ENCODE measurements at regions not wholly inside any gene's neighbourhood (a gene's known extent, or its start where the extent isn't known, plus 50 kb on each side); places are given as distances from the start of the nearest gene placed in this dataset.

GRCh38 chr10:83037653-83038052 lies 1101.7 kb upstream of the GHITM start:
- DNase-seq: no peak

- DNase-seq: no peak
Measured at GRCh38 chr10:83038631-83039030, 1100.7 kb upstream of the GHITM start.

GRCh38 chr10:83045731-83046130 lies 1093.6 kb upstream of the GHITM start:
- no peak for DNase-seq

- no peak for DNase-seq
Measured at GRCh38 chr10:83050815-83051214, 1088.5 kb upstream of the GHITM start.

GRCh38 chr10:83062871-83063270 lies 1076.4 kb upstream of the GHITM start:
- DNase-seq: no peak

- DNase-seq: no peak
Measured at GRCh38 chr10:83073472-83073871, 1065.8 kb upstream of the GHITM start.

- DNase-seq: no peak
Measured at GRCh38 chr10:83075016-83075814, 1064.1 kb upstream of the GHITM start.

GRCh38 chr10:83075815-83076355 lies 1063.4 kb upstream of the GHITM start:
- DNase-seq: no peak

GRCh38 chr10:83076443-83076842 lies 1062.9 kb upstream of the GHITM start:
- DNase-seq: no peak

- no peak for DNase-seq
Measured at GRCh38 chr10:83078160-83078559, 1061.1 kb upstream of the GHITM start.

- DNase-seq: no peak
Measured at GRCh38 chr10:83078645-83079044, 1060.7 kb upstream of the GHITM start.

- no peak for DNase-seq
Measured at GRCh38 chr10:83083831-83084230, 1055.5 kb upstream of the GHITM start.

- no peak for DNase-seq
Measured at GRCh38 chr10:83089335-83089734, 1050.0 kb upstream of the GHITM start.

- DNase-seq: no peak
Measured at GRCh38 chr10:83104616-83105015, 1034.7 kb upstream of the GHITM start.

- DNase-seq: no peak
Measured at GRCh38 chr10:83108565-83109333, 1030.6 kb upstream of the GHITM start.

- DNase-seq: no peak
Measured at GRCh38 chr10:83119346-83119745, 1020.0 kb upstream of the GHITM start.

- DNase-seq: no peak
Measured at GRCh38 chr10:83122336-83122735, 1017.0 kb upstream of the GHITM start.

- DNase-seq: no peak
Measured at GRCh38 chr10:83127942-83128575, 1011.2 kb upstream of the GHITM start.

GRCh38 chr10:83140811-83141210 lies 998.5 kb upstream of the GHITM start:
- no peak for DNase-seq

- no peak for DNase-seq
Measured at GRCh38 chr10:83142074-83142563, 997.2 kb upstream of the GHITM start.

- DNase-seq: no peak
Measured at GRCh38 chr10:83144461-83144860, 994.8 kb upstream of the GHITM start.

GRCh38 chr10:83153714-83154113 lies 985.6 kb upstream of the GHITM start:
- no peak for DNase-seq

- no peak for DNase-seq
Measured at GRCh38 chr10:83164156-83164555, 975.2 kb upstream of the GHITM start.
